GM12878 (cell line): ENCODE measurements at regions not wholly inside any gene's neighbourhood (a gene's known extent, or its start where the extent isn't known, plus 50 kb on each side); places are given as distances from the start of the nearest gene placed in this dataset.

Source experiments
- ATAC-seq: fragments of 200-7000 bp; cut with Tn5 transposase; 3 replicates; pipeline ENCODE4 v1.9.1; 2020; ENCODE audit warnings: mild to moderate bottlenecking, moderate library complexity
- BruUV-seq: library from RNA; stranded (reverse); fragments of 400-500 nt; replicated peaks from 2 replicates; lab custom pipeline; 2021; lab: Mats Ljungman, UMichigan
- CTCF ChIA-PET: fragments of 300-600 bp; sonication (Branson Sonifier 250); formaldehyde crosslinking; extraction: SDS; loops from one replicate; lab custom pipeline; 2021; ENCODE audit warnings: inconsistent platforms; lab: Yijun Ruan, JAX
- POLR2A ChIA-PET: fragments of 350-600 bp; formaldehyde crosslinking; extraction: SDS; loops from one replicate; lab custom pipeline; 2021; ENCODE audit warnings: inconsistent platforms; lab: Charles Lee
- RAD21 ChIA-PET: fragments of 300-600 bp; sonication (Branson Sonifier 250); formaldehyde crosslinking; loops from one replicate; lab custom pipeline; 2023; ENCODE audit warnings: antibody characterized with exemption; ENCODE audit not compliant: unreplicated experiment; lab: Charles Lee
- SMC1A ChIA-PET: fragments of 300-600 bp; sonication (Branson Sonifier 250); formaldehyde crosslinking; loops from one replicate; lab custom pipeline; 2023; ENCODE audit not compliant: unreplicated experiment, uncharacterized antibody; lab: Charles Lee
- DNase-seq: peaks from one replicate; pipeline ENCODE4 v3.0.0-alpha.2; 2011; ENCODE audit warnings: low read depth, low spot score
- FAIRE-seq: peaks from 3 replicates; lab custom pipeline; 2011; peaks lifted over from hg19 to GRCh38; lab: Jason Lieb, UNC
- H2AFZ ChIP-seq: 2 replicates; pipeline ENCODE4 v1.6.0; 2011; ENCODE audit warnings: low read depth, low read length, control low read depth; ENCODE audit not compliant: control insufficient read depth
- H3K27ac ChIP-seq: 2 replicates; pipeline ENCODE4 v1.5.1; 2011; ENCODE audit warnings: control low read depth; ENCODE audit not compliant: control insufficient read depth, insufficient read depth
- H3K27me3 ChIP-seq, 2 experiments: replicated peaks in 1 of 2; 2 replicates each; pipeline versions ENCODE4 v1.6.0 to v1.6.1; 2011; ENCODE audit warnings: low read length in 1 of 2; ENCODE audit not compliant: control insufficient read depth in 2 of 2, insufficient read depth in 2 of 2
- H3K36me3 ChIP-seq, 2 experiments: 2 replicates each; pipeline ENCODE4 v1.5.1; 2011; ENCODE audit warnings: low read length in 1 of 2; ENCODE audit not compliant: control insufficient read depth in 2 of 2, insufficient read depth in 2 of 2
- H3K4me1 ChIP-seq: 2 replicates; pipeline ENCODE4 v1.6.1; 2011; ENCODE audit warnings: mild to moderate bottlenecking, low read length, moderate library complexity, mixed read lengths; ENCODE audit not compliant: control insufficient read depth, insufficient read depth
- H3K4me2 ChIP-seq: 2 replicates; pipeline ENCODE4 v1.6.0; 2011; ENCODE audit warnings: control low read depth; ENCODE audit not compliant: control insufficient read depth, insufficient read depth
- H3K4me3 ChIP-seq: fragments of 200-600 bp; sonication (generic); 2 replicates; pipeline ENCODE4 v1.5.1; 2016
- H3K79me2 ChIP-seq: 2 replicates; pipeline ENCODE4 v1.6.0; 2011; ENCODE audit warnings: low read length; ENCODE audit not compliant: control insufficient read depth, insufficient read depth
- H3K9ac ChIP-seq: 2 replicates; pipeline ENCODE4 v1.8.0; 2011; ENCODE audit warnings: low read length, control low read depth, mixed read lengths; ENCODE audit not compliant: control insufficient read depth, insufficient read depth
- H3K9me3 ChIP-seq: replicated peaks from 3 replicates; pipeline ENCODE4 v1.5.1; 2011; ENCODE audit warnings: mild to moderate bottlenecking, low read length; ENCODE audit not compliant: control insufficient read depth, insufficient read depth
- H4K20me1 ChIP-seq: 2 replicates; pipeline ENCODE4 v1.6.0; 2011; ENCODE audit not compliant: control insufficient read depth, insufficient read depth
- BCLAF1 ChIP-seq: fragments of 450-650 bp; IDR thresholded peaks from 2 replicates; pipeline ENCODE4 v1.6.1; 2017; ENCODE audit warnings: antibody characterized with exemption, mild to moderate bottlenecking, moderate library complexity
- CEBPZ ChIP-seq: fragments of 150-350 bp; IDR thresholded peaks from 2 replicates; pipeline ENCODE4 v1.6.1; 2016; ENCODE audit warnings: low read depth, low read length
- GABPA ChIP-seq: IDR thresholded peaks from 2 replicates; pipeline ENCODE4 v1.6.1; 2014; ENCODE audit warnings: antibody characterized with exemption, low read depth, mild to moderate bottlenecking, inconsistent platforms
- HDAC2 ChIP-seq: fragments of 200-600 bp; sonication (generic); IDR thresholded peaks from 2 replicates; pipeline ENCODE4 v1.6.1; 2017
- IRF3 ChIP-seq: fragments of 450-650 bp; IDR thresholded peaks from 2 replicates; pipeline ENCODE4 v1.6.1; 2014; ENCODE audit warnings: mild to moderate bottlenecking
- KAT2A ChIP-seq: conservative IDR thresholded peaks from 2 replicates; pipeline ENCODE4 v1.6.1; 2011; ENCODE audit warnings: low read depth, low read length; ENCODE audit not compliant: control insufficient read depth
- PKNOX1 ChIP-seq: fragments of 450-650 bp; IDR thresholded peaks from 2 replicates; pipeline ENCODE4 v1.6.1; 2016; ENCODE audit warnings: mild to moderate bottlenecking
- REST ChIP-seq: IDR thresholded peaks from 2 replicates; pipeline ENCODE4 v1.6.1; 2012; ENCODE audit warnings: mild to moderate bottlenecking, low read depth, low read length
- TCF7 ChIP-seq: IDR thresholded peaks from 2 replicates; pipeline ENCODE4 v1.6.1; 2014; ENCODE audit warnings: antibody characterized with exemption, borderline replicate concordance
- whole genome bisulfite sequencing: methylation state at CpG from one replicate; pipeline ENCODE4 v1.1.6; 2016; ENCODE audit warnings: low lambda C conversion rate; ENCODE audit not compliant: insufficient replicate concordance, insufficient coverage; ENCODE audit errors: missing lambda C conversion rate; 5-methylcytosine and 5-hydroxymethylcytosine counted together
- in situ Hi-C: fragments of 300-500 bp; cut with MboI; formaldehyde crosslinking; loops from 9 replicates; pipeline ENCODE4 v1.14.3; 2018; ENCODE audit warnings: mixed read lengths
- intact Hi-C: fragments of 100-400 bp; cut with micrococcal nuclease; formaldehyde crosslinking; loops from one replicate; pipeline ENCODE4 v1.14.2; 2022; ENCODE audit not compliant: unreplicated experiment

GRCh38 chr4:189838821-189839497 lies 101.7 kb upstream of the FRG1 start (continued):
- TF ChIP-seq CEBPZ (no peak), HDAC2 (no peak), GABPA (no peak), PKNOX1 (no peak), IRF3 (no peak)

- intact Hi-C loops, result no loop called here
- 42% methylated on average over 5 of the region's 5 CpGs for WGBS
- CTCF ChIA-PET, result no interaction called here
- TF ChIP-seq TCF7 (no peak), BCLAF1 (no peak), REST (no peak), KAT2A (no peak)
These were observed 100.3 kb upstream of the FRG1 start for GRCh38 chr4:189840356-189840755.

More at GRCh38 chr4:189840356-189840755, 100.3 kb upstream of the FRG1 start:
- RAD21 ChIA-PET, result no interaction called here
- POLR2A ChIA-PET, result no interaction called here
- H3K4me3 ChIP-seq, result no peak overlapping the region
- H3K4me1 ChIP-seq, result no peaks in the 10 kb centered on the region
- H2AFZ ChIP-seq, result no peak overlapping the region
- SMC1A ChIA-PET, result no interaction called here
- no peaks in the 10 kb centered on the region for H3K9me3 ChIP-seq
- FAIRE-seq (no peak), ATAC-seq (no peak), DNase-seq (no peak)
- H3K27ac ChIP-seq, result no peak overlapping the region
- H3K9ac ChIP-seq, result no peak overlapping the region
- H3K36me3 ChIP-seq, result no peaks in the 10 kb centered on the region
- no peaks in the 10 kb centered on the region for H3K27me3 ChIP-seq
- H3K4me2 ChIP-seq, result no peak overlapping the region
- H4K20me1 ChIP-seq, result no peaks in the 10 kb centered on the region
- in situ Hi-C loops, result no loop called here
- H3K79me2 ChIP-seq, result no peaks in the 10 kb centered on the region
- BruUV-seq, result no TSS peak
